HUDEP-2 (cell line): ENCODE measurements at regions not wholly inside any gene's neighbourhood (a gene's known extent, or its start where the extent isn't known, plus 50 kb on each side); places are given as distances from the start of the nearest gene placed in this dataset.
"Not testable (repeated sequence)": the region's sequence is repeated elsewhere in the genome, so short reads cannot be mapped to it uniquely, and the experiment has no call there.

Source experiments
- DNase-seq, 76 experiments: peaks; one replicate each; lab custom pipeline; 2025; ENCODE audit not compliant: unreplicated experiment in 76 of 76; lab: John Stamatoyannopoulos, UW

DNA sequence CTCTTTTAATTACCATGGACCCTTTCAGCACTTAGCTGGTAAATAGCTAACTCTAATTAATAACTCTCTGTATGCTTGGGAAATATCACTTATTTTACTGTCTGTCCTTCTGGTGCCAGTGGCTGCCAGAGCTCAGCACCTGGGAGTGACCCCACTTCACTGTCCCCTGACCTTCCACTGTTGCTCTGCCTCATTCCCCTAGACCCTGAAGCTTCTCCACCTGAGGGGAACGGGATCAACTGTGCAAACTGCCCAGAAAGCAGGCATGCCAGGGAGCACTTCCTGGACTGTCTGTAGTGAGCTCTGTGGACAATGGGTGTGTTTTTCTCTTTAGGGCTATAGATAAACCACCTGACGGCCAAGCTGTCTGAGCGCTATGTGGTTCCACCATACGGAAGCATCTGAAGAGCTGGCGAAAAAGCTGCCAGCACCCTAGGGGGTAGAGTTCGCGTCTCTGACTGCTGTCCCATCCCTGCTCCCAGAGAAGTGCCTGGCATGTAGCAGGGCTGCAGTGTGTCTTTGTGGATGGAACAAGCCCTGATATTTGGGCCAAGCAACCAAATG is 106.3 kb upstream of the FOXA2 start:
- no peak for DNase-seq

DNA sequence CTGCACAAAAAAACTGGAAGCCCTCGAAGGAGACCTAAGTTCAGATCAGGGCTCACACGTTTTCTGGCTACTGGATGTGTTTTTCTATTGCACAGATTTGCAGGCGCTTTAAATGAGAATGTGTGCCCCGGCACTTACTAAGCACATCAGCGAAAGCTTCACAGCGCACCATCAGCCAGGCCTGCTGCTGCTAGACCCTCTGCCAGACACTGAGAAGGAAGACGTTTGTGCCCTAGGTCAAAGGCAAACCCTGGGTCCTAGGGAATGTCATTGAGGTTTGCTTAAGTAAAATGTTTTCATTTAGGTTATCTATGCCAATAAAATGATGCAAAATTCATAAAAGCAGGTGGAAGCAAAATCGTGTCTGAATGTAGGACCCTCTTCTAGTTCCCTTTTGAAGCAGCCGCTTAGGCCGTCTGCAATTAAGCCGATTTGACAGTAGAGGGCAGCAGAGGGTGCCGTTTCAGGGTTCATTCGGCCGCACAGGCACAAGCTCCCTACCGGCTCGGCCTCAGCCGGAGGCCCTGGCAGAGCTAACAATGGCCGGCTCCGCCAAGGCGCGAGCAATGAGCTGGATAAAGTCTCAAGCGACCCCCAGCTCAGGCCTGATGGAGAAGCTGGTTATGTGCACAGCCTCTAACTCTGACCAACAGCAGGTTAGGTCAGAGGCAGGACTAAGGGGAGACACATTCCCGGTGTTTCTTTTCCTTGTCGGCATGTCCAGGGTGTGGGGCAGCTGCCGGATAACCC is 107.2 kb upstream of the FOXA2 start:
- DNase-seq, result peak in 54 of 76 experiments; percentile 1 to 68 (median 33)

DNA sequence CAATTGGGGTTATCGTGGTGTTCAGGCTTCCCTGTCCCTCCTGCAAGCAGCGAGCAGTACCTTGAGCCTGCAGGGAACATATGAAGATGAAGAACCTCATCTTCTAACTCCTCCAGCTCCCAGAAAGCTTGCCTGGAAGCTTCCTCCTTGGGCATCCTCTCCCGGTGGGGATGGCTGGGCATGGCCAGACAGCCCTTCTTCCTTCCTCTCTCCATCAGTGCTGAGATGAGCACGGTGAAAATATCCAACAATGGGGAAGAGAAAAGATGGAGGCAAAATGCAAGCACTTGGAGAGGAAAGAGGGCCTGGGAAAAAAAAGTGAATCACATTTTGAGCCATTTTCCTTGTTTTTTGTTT is 107.7 kb upstream of the FOXA2 start:
- no peak for DNase-seq

DNA sequence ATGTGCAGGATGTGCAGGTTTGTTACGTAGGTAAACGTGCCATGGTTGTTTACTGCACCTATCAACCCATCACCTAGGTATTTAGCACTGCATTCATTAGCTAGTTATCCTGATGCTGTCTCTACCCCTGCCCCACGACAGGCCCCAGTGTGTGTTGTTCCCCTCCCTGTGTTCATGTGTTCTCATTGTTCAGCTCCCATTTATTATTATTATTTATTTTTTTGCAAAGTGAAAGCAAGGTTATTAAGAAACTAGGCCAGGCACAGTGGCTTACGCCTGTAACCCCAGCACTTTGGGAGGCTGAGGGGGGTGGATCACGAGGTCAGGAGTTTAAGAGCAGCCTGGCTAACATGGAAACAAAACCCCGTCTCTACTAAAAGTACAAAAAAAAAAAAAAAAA is 108.2 kb upstream of the FOXA2 start:
- DNase-seq, result not testable (repeated sequence)

DNA sequence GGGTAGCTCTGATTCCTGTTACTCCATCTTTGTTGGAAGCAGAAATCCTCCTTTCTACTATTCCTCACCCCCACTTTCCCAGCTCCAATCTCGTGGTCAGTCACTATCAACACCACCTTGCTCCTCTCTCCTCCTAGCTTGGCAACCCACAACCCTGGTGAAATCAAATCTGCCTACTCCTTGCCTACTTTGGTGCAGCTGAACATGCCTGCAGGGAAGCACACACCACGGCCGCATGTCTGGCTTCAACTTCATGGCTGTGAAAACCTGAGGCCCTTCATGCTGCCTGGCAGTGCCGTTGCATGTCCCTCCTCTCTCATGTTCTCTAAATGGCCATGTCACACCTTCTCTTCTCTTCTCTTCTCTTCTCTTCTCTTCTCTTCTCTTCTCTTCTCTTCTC is 112.4 kb upstream of the FOXA2 start:
- no peak for DNase-seq

DNA sequence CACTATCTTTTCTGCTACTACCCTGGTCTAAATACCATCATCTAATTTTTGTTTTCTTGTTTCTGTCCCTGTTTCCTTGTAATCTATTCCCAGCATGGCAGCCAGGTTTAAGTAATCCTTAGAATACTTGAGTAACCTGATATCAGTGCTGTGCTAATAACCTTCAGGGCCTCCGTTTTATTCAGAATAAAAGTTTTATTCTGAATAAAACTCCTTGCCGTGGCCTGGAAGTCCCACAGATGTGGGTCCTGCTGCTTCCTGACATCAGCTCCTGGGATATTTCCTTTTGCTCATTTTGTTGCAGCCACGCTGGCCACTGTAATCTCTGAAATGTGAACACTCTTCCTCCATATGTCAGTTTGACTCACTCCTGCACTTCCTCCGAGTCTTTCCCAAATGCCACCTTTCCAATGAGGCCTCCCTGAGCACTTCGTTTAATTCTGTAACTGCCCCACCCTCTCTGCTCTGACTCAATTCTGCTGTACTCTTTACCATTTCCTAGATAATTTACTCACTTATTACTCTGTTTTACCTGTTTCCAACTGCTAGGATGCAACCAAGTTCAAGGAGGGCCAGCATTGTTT is 114.0 kb upstream of the FOXA2 start:
- no peak for DNase-seq

DNA sequence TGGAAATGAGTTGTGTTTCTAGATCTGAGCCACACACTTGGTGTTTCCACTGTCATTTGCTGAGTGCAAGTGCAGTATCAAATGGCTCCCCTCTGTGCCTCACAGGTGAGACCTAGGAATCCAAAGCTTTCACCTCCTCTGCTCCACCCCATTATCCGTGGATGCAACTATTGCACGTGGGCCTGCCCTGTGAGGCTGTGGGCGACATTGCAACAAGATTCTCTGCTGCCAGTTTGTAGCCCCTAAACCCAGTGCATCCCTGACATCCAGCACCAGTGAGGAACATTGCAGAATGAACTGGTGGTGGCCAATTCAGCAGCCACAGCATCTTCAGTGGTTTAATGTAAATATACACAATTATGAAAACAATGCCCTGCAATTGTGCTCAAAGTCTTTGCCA is 115.0 kb upstream of the FOXA2 start:
- DNase-seq, result no peak

DNA sequence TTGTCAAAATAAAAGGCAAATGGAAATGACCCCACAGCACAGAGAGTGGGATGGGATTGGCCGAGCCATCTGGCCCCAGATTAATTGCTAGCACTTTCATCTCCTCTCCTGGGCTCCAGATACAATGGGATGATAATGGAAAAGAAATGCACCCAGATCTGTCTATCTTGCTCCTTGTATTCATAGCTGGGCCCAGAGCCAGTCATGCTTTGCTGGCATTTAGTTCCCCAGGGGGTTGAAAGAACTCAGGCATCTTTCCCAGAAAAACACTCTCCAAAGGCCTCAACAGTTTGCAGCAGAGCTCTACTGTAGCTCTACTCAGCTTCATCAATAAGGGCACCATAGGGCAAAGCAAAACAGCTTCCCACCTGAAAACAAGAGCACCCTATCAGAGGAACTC is 116.0 kb upstream of the FOXA2 start:
- no peak for DNase-seq

DNA sequence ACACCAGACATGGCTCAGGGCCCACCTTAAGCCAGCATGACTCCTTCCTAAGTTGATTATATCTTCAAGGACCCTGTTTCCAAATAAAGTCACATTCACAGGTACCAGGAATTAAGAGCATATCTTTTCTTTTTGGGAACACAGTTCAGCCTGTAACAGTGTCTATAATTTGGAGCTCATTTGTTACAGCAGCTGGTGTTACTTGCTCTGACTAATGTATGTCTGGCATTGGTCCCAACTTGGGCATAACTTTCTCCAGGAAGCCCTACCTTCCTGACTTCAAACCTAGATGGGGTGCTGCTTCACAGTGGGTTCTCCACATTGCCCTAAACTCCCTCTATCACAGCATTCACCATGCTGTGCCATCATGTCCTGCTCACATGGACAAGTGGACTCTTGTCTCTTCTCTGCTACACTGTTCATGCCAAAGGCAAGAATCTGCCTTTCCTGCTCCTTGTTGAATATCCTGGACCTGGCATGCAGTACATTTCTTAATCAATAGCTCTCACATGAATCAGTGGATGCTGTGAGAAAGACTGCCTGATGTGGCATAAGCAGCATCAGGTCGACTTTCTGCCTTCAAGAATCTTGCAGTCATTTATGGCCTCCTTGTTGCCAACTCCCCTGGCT is 117.4 kb upstream of the FOXA2 start:
- no peak for DNase-seq

DNA sequence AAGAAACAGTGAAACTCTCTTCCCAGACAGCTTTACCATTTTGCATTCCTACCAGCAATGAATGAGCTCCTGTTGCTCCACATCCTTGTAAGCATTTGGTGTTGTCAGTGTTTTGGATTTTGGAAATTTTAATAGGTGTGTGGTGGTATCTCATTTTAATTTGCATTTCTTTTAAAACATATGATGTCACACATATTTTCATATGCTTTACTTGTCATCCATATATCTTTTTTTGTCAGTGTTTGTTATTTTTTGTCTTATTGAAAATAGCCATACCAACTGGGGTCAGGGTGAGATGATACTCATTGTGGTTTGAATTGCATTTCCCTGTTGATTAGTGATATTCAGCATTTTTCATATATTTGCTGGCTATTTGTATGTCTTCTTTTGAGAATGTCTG is 119.5 kb upstream of the FOXA2 start:
- no peak for DNase-seq

DNA sequence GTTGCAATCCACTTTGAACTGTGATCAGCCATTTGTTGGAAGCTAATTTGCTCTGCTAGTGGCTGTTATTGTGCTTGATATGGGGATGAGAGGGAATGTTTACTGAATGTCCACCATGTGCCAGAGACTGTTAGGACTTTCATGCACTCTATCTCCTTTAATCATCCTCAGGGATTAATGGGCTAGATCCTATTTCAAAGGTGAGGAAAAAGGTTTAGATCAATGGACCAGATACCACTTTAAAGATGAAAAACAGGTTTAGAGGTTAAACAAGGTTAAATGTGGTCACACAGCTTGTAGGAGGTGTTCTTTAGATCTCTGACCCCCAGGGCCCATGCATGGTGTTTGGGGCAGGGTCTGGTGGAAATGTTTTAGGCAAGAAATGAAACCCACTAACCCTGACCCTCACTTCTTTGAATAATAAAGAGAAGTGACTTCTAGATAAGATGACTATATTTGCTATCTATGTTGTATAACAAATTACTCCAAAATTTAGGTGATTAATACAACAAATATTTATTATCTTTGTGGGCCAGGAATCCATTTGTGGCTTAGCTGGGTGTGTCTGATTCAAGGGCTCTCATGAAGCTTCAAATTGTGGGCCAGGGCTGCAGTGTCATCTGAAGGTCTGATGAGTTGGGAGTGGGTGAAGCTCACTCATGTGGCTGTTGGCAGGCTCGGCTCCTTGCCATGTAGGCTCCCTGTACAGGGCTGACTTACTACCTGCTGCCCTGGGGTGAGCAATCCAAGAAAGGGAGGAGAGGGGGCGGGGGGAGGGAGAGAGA is 127.8 kb upstream of the FOXA2 start:
- no peak for DNase-seq

DNA sequence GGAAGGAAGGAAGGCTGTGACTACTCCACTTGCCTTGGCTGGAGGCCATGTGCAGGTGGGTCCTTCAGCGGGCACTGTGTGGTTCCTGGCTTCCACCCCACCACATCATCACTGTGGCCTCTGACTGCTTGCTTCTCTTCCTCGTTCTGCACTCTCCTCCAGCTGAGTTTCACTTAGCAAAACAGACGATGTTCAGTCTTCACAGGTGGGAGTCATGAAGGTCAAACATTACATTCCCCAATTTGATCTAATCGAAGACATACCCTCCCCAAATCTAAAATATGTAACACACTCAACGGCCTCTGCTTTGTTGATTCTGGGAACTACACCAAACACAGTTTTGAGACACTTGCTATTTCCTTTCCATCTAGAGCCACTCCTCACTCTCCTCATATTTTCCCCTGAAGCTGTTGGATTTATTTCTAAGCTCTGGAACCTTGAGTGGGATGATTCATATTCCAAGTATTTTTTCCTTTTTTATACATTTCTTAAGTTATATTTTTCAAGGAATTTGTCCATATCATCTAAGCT is 132.5 kb upstream of the FOXA2 start:
- DNase-seq, result no peak

DNA sequence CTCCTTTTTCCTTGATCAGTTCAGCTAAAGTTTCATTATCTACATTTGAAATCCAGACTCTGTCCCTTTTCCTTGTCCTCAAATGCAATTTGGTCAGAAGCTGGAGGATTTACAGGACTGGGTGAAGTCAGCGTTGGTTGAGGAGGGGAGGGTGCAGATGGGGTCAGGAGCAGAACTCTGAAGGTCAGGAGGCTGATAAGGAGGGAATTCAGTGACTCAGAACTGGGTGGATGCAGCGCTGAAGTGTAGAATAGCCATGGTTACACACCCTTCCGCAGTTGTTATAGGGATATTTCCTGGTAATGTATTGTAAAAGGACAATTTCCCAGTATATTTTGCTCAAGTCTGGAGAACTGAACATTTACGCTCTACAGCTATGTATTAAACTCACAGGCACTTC is 133.1 kb upstream of the FOXA2 start:
- DNase-seq, result no peak

DNA sequence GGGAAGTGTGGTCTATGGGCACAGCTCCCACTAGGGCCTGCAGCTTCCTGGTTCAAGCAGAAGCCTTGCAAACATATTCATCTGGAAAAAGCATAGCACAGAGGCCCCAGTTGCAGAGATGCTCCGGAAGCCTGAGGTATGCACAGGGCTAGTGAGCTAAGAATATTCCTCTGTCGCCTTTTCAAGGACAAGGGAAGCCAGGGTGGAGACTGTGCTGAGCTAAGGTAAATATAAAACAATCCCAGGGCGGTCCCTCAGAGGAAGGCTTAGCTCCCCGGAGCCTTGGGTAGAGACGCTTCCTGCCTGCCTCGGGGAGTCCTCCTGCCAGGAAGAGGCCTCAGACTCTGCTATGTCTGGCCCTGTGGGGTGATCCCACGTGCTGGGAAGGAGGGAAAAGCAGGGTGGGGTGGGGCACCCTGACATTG is 134.8 kb upstream of the FOXA2 start:
- no peak for DNase-seq

DNA sequence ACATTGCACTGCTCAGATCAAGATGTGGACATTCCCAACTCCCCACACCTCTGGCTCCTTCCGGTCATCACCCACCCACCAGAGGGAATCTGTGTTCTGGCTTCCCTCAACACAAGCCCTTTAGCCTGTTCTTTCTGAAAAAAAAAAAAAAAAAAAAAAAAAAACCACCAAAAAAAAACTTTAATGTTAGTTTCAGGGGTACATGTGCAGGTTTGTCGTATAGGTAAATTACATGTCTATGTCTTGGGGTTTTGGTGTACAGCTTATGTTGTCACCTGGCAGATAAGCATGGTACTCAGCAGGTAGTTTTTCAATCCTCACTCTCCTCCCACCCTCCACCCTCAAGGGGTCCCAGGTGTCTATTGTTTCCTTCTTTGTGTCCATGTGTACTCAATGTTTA is 135.8 kb upstream of the FOXA2 start:
- no peak for DNase-seq

DNA sequence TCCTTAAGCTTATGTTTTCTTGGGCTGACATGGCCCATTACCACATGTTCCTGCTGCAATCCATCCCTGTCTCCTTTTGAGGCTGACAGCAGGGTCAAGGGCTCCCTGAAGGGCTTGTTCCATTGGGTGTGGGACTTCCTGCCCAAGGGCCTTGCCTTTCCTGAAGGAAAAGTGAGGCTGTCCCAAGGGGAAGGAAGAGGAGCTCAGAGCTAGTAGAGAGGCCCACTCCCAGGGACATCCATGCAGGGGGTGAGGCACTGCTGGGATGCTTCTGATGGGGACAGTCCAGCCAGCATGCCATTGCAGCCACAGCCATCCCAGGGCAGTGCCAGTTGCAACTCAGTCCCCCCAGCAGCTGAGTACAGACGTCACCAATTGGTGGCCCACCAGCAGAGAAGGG is 138.4 kb upstream of the FOXA2 start:
- no peak for DNase-seq

DNA sequence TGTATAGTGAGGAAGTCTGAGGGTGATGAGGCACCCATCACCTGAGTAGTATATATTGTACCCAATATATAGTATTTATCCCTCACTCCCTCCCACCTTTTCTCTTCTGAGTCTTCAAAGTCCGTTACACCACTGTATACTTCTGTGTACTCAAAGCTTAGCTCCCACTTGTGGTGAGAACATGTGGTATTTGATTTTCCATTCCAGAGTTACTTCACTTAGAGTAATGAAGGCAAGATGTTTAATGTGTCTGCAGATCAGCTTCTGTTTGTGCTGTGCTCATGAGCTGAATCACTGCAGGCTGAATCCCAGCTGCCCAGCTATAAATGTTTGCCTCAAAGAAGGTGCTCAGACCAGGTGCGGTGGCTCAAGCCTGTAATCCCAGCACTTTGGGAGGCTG is 139.3 kb upstream of the FOXA2 start:
- DNase-seq, result no peak

DNA sequence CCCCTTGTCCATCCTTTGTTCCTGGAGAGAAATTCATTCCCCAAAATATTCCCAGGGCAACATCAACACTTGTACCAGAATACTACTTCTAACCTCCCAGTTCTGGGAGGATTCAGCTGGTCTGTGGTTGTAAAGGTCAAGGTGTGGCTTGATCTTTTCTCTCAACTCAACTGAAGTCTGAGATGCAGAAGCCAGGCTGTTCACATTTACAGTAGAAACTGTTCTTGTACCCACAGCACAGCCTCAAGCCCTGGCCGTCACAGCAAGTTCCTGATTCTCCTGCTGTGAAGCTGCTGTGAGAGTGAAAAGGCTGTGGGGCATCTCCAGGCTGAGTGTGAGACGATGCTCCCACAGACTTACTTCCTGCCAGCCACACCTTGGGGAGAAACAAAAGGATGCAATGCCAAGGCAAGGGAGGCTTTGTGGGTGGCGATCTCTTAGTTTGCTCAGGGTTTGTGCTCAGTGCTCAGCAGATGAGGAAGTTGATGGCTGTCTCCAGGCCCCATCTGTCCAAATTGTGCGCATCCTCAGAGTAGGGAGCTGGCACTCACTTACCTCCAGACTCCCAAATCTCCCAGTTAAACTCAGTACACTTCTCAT is 143.9 kb upstream of the FOXA2 start:
- DNase-seq, result no peak

DNA sequence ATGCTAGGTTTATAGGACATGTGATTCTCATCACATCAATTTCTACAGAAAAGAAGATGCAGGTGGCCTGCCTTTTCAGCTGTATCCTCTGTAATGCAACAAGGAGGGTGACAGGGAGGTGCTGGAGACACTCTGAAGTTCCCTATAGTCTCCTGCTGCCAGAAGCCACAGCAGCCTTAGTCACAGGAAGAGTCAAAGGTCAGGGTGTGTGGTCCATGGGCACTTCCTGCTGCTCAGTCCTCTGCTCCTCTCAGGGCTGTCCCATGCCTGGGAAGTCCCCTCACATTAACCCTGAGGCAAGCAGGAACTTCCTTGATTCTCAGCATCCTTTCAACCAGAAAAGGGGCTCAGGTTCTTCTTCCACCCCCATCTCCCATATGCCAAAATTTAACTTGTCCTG is 144.8 kb upstream of the FOXA2 start:
- DNase-seq, result no peak

DNA sequence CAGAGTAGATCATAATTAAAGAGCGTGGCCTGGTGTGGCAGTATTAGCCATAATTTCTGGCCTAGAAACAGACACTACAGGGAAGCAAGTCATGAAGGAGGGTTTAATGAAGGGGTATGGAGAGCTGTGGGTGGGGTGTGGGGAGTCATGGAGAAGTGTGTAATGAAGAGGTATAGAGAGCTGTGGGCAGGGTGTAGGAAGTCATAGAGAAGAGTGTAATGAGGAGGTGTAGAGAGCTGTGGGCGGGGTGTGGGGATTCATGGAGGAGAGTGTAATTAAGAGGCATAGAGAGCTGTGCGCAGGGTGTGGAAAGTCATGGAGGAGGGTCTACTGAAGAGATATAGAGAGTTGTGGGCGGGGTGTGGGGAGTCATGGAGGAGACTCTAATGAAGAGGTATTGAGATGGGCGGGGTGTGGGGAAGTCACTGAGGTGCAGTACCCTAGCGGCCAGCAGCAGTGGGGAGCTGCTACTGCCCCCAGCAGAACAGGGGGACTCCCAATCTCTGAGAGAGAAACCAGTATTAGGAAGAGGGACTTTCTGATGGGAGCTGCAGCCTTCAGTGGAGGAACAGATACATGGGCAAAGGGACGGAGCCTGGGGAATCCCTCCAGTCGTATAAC is 145.4 kb upstream of the FOXA2 start:
- no peak for DNase-seq
